ENCODE measurements at regions not wholly inside any gene's neighbourhood (a gene's known extent, or its start where the extent isn't known, plus 50 kb on each side); places are given as distances from the start of the nearest gene placed in this dataset.

DNA sequence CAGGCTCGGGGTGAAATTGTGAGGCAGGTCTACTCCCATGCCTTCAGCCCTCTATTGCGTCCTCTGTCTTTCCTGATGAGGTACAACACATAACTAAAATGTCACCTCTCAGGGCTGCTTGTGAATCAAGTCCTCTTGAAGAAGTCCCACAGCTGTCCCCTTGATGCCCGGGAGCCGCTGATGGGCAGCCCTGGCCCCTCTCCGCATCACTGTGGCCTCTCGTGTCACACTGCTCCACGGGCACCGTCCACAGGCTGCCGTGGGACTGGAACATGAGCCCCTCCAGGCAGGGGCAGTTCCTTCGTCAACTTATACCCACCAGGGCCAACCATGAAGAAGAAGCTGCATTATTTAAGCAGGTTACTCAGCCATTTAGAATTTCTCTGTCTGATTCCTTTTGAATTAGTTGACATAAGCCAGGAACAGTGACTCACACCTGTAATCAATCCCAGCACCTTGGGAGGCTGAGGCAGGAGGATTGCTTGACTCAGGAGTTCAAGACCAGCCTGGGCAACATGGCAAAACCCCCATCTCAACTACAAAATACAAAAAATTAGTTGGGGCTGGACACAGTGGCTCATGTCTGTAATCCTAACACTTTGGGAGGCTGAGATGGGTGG is 58.5 kb upstream of the UBE3C start:
- Histone ChIP-seq H3K27me3 (ENCODE audit: control insufficient read depth in 1 of 2, insufficient read depth in 2 of 2, low read length in 1 of 2) (no peaks in the 10 kb centered on the region), H3K27ac (ENCODE audit: low read depth in 1 of 2, low read length in 2 of 2) (no peak overlapping the region), H3K9me3 (ENCODE audit: control insufficient read depth, low read length) (peaks cover 10% of the 10 kb centered on the region), H3K36me3 (ENCODE audit: control insufficient read depth in 1 of 2, insufficient read depth in 2 of 2, low read length in 1 of 2) (no peaks in the 10 kb centered on the region), H3K4me1 (ENCODE audit: control insufficient read depth in 1 of 2, insufficient read depth in 2 of 2, low read length in 2 of 2) (no peaks in the 10 kb centered on the region), H3K4me3 (ENCODE audit: low read length in 2 of 2) (no peak overlapping the region)
- intact Hi-C loops (cut with DNase I) = no loop called here
- 89 to 90% methylated on average over 10 of the region's 10 CpGs for WGBS, 2 donors
- no peak for DNase-seq
- ATAC-seq (ENCODE audit: low FRiP score) = no peak

DNA sequence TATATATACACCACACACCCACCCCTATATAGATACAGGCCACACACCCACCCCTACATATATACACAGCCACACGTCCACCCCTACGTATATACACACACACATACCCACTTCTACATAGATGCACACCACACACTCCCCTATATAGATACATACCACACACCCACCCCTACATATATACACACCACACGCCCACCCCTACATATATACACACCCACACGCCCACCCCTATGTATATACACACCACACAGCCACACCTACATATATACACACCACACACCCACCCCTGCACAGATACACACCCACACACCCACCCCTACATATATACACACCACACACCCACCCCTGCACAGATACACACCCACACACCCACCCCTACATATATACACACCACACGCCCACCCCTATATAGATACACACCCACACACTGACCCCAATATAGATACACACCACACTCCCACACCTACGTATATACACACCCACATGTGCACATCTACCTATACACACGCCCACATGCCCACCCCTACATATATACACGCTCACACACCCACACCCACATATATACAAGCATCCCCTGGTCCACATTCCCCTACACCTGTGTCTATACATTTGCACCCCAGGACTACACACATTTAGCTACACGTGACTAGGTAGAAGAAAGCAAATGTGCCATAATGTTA is 52.1 kb upstream of the UBE3C start:
- Histone ChIP-seq H3K27ac (ENCODE audit: low read depth in 1 of 2, low read length in 2 of 2) (no peak overlapping the region), H3K36me3 (ENCODE audit: control insufficient read depth in 1 of 2, insufficient read depth in 2 of 2, low read length in 1 of 2) (no peaks in the 10 kb centered on the region), H3K9me3 (ENCODE audit: control insufficient read depth, low read length) (peaks cover 8% of the 10 kb centered on the region), H3K4me3 (ENCODE audit: low read length in 2 of 2) (no peak overlapping the region), H3K27me3 (ENCODE audit: control insufficient read depth in 1 of 2, insufficient read depth in 2 of 2, low read length in 1 of 2) (no peaks in the 10 kb centered on the region), H3K4me1 (ENCODE audit: control insufficient read depth in 1 of 2, insufficient read depth in 2 of 2, low read length in 2 of 2) (no peaks in the 10 kb centered on the region)
- WGBS, 2 donors = 81 to 85% methylated on average over 9 of the region's 9 CpGs
- intact Hi-C loops (cut with DNase I) = no loop called here
- ATAC-seq (ENCODE audit: low FRiP score) (peak; percentile 29), DNase-seq (no peak)

DNA sequence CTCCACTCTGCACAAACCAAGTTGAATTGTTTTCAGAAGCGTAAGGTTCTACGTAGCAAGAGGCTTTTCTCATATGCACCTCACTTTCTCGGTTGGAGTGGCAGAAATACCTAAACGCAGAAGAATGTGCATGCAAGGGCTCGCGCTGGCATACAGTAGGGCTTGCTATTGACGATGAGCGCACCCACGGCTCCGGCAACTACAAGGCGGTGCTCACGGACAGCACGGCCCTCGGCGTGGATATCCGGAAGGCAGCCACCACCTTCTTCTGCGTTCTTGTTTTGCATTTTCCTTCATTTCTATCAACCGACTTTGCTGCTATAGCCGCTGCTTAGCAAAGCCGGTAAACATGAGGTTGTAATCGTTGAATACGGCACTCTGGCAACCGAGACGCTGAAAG is 51.1 kb upstream of the UBE3C start:
- Histone ChIP-seq H3K9me3 (ENCODE audit: control insufficient read depth, low read length) (peaks cover 6% of the 10 kb centered on the region), H3K4me3 (ENCODE audit: low read length in 2 of 2) (no peak overlapping the region), H3K36me3 (ENCODE audit: control insufficient read depth in 1 of 2, insufficient read depth in 2 of 2, low read length in 1 of 2) (no peaks in the 10 kb centered on the region), H3K4me1 (ENCODE audit: control insufficient read depth in 1 of 2, insufficient read depth in 2 of 2, low read length in 2 of 2) (no peaks in the 10 kb centered on the region), H3K27me3 (ENCODE audit: control insufficient read depth in 1 of 2, insufficient read depth in 2 of 2, low read length in 1 of 2) (no peaks in the 10 kb centered on the region), H3K27ac (ENCODE audit: low read depth in 1 of 2, low read length in 2 of 2) (no peak overlapping the region)
- 87 to 90% methylated on average over 24 of the region's 24 CpGs for WGBS, 2 donors
- ATAC-seq (ENCODE audit: low FRiP score) (no peak), DNase-seq (no peak)
- intact Hi-C loops (cut with DNase I) = no loop called here

- Histone ChIP-seq H3K4me3 (ENCODE audit: low read length in 2 of 2) (no peak overlapping the region), H3K4me1 (ENCODE audit: control insufficient read depth in 1 of 2, insufficient read depth in 2 of 2, low read length in 2 of 2) (no peaks in the 10 kb centered on the region), H3K9me3 (ENCODE audit: control insufficient read depth, low read length) (peaks cover 6% of the 10 kb centered on the region), H3K27me3 (ENCODE audit: control insufficient read depth in 1 of 2, insufficient read depth in 2 of 2, low read length in 1 of 2) (no peaks in the 10 kb centered on the region), H3K27ac (ENCODE audit: low read depth in 1 of 2, low read length in 2 of 2) (no peak overlapping the region), H3K36me3 (ENCODE audit: control insufficient read depth in 1 of 2, insufficient read depth in 2 of 2, low read length in 1 of 2) (no peaks in the 10 kb centered on the region)
- no peak for ATAC-seq (ENCODE audit: low FRiP score)
- WGBS, 2 donors = 79 to 84% methylated on average over 11 of the region's 11 CpGs
- DNase-seq = no peak
- intact Hi-C loops (cut with DNase I) = no loop called here
Observed at GRCh38 chr7:157088136-157088535, 50.6 kb upstream of the UBE3C start.
